ENCODE measurements at regions not wholly inside any gene's neighbourhood (a gene's known extent, or its start where the extent isn't known, plus 50 kb on each side); places are given as distances from the start of the nearest gene placed in this dataset.
A peak's percentile ranks its signal among the peaks of the same experiment; 100 is the strongest.

DNA sequence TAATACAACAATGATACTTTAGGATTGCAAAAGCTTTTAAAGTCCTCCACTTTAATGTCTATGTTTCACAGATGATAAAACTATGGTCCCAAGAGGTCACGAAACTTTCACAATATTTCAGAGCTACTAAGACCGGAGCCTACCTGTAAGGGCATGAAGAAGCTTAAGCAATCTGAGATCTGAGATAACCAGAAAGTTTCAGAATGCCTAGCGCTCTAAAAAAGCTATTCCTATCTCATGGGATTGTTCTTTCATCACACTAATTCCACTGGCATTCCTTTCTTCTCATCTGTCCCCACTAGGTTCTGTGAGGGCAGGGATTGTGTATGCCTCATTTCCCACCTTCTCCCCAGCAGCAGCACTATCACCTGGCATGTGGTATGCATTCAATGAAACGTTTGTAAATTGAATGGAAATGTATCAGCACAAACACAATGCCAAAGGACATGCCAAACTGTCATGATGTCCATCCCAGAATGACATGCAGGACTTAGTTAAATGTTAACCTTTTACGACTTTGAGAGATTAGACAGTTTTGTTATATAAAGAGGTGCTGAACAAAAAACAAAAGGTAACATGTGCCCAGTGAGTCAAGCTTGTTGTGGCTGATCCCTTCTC, 104.7 kb upstream of the NR2F2 start (continued):
- TF ChIP-seq EZH2 (IDR thresholded peaks at IDR 0.05; ENCODE audit: low read depth, unreplicated experiment) (no peak), JUNB (IDR thresholded peaks at IDR 0.05; ENCODE audit: unreplicated experiment) (no peak), ZNF331 (CRISPR knock-in tag; IDR thresholded peaks at IDR 0.05; ENCODE audit: low read depth) (no peak), POLR2AphosphoS5 (IDR thresholded peaks at IDR 0.05; ENCODE audit: low read depth) (no peak)

- DNase-seq (ENCODE audit: low spot score) = no peak
Measured at GRCh38 chr15:96230526-96231181, 99.8 kb upstream of the NR2F2 start.

More at GRCh38 chr15:96230526-96231181, 99.8 kb upstream of the NR2F2 start:
- Histone ChIP-seq H4K20me1 (replicated peaks; ENCODE audit: insufficient read depth) (no peaks in the 10 kb centered on the region), H3K79me2 (replicated peaks; ENCODE audit: insufficient read depth) (no peaks in the 10 kb centered on the region), H3F3A (replicated peaks; ENCODE audit: low read depth) (no peaks in the 10 kb centered on the region), H3K4me2 (no peak overlapping the region), H3K36me3 (ENCODE audit: insufficient read depth) (no peaks in the 10 kb centered on the region), H3K4me3 (no peak overlapping the region), H2AFZ (no peak overlapping the region), H3K4me1 (ENCODE audit: insufficient read depth) (0 out of 2 replicates have a peak, but pooled peaks cover 12% of the 10 kb centered on the region), H3K27ac (ENCODE audit: low read depth) (no peak overlapping the region), H3K9me2 (ENCODE audit: insufficient read depth) (no peaks in the 10 kb centered on the region), H3K27me3 (ENCODE audit: insufficient read depth) (0 out of 2 replicates have a peak, but pooled peaks cover 2% of the 10 kb centered on the region)
- Mint-ChIP-seq H3K4me3 (no peak overlapping the region), H3K27me3 (ENCODE audit: insufficient read depth, low read depth, poor library complexity) (no peaks in the 10 kb centered on the region), H3K4me1 (peaks cover 16% of the 10 kb centered on the region), H3K36me3 (ENCODE audit: low read depth) (no peaks in the 10 kb centered on the region), H3K27ac (no peak overlapping the region), H3K9me3 (no peaks in the 10 kb centered on the region)
- no peak for ATAC-seq
- no peak for TF ChIP-seq REST (IDR thresholded peaks at IDR 0.05; ENCODE audit: unreplicated experiment)
- TF ChIP-seq ZNF462 (CRISPR knock-in tag; IDR thresholded peaks at IDR 0.05) = no peak
- no peak for TF ChIP-seq STAT1 (IDR thresholded peaks at IDR 0.05; ENCODE audit: unreplicated experiment)
- TF ChIP-seq NANOG (IDR thresholded peaks at IDR 0.05; ENCODE audit: borderline replicate concordance) = peak; percentile 55; the same call in 1 of the 2 replicates
- no peak for TF ChIP-seq JUNB (IDR thresholded peaks at IDR 0.05; ENCODE audit: unreplicated experiment)
